ENCODE measurements at regions not wholly inside any gene's neighbourhood (a gene's known extent, or its start where the extent isn't known, plus 50 kb on each side); places are given as distances from the start of the nearest gene placed in this dataset.

- Mint-ChIP-seq H3K27ac (ENCODE audit: unreplicated experiment) (no peak overlapping the region), H3K36me3 (ENCODE audit: unreplicated experiment) (no peaks in the 10 kb centered on the region), H3K9me3 (ENCODE audit: unreplicated experiment) (no peaks in the 10 kb centered on the region), H3K27me3 (ENCODE audit: unreplicated experiment) (no peaks in the 10 kb centered on the region), H3K4me3 (ENCODE audit: unreplicated experiment) (no peak overlapping the region), H3K4me1 (ENCODE audit: low read depth, unreplicated experiment) (no peaks in the 10 kb centered on the region)
- no peak for TF ChIP-seq CTCF (IDR thresholded peaks at IDR 0.05; ENCODE audit: partially characterized antibody, unreplicated experiment)
- no peak for DNase-seq
These were observed 472.2 kb downstream of the MCTP2 start for GRCh38 chr15:94703596-94703995.

GRCh38 chr15:94704421-94704820, 473.1 kb downstream of the MCTP2 start:
- Mint-ChIP-seq H3K9me3 (ENCODE audit: unreplicated experiment) (no peaks in the 10 kb centered on the region), H3K27ac (ENCODE audit: unreplicated experiment) (no peak overlapping the region), H3K36me3 (ENCODE audit: unreplicated experiment) (no peaks in the 10 kb centered on the region), H3K4me3 (ENCODE audit: unreplicated experiment) (no peak overlapping the region), H3K4me1 (ENCODE audit: low read depth, unreplicated experiment) (no peaks in the 10 kb centered on the region), H3K27me3 (ENCODE audit: unreplicated experiment) (no peaks in the 10 kb centered on the region)
- no peak for DNase-seq
- no peak for TF ChIP-seq CTCF (IDR thresholded peaks at IDR 0.05; ENCODE audit: partially characterized antibody, unreplicated experiment)

- Mint-ChIP-seq H3K27me3 (ENCODE audit: unreplicated experiment) (no peaks in the 10 kb centered on the region), H3K4me1 (ENCODE audit: low read depth, unreplicated experiment) (no peaks in the 10 kb centered on the region), H3K9me3 (ENCODE audit: unreplicated experiment) (no peaks in the 10 kb centered on the region), H3K27ac (ENCODE audit: unreplicated experiment) (no peak overlapping the region), H3K4me3 (ENCODE audit: unreplicated experiment) (no peak overlapping the region), H3K36me3 (ENCODE audit: unreplicated experiment) (no peaks in the 10 kb centered on the region)
- TF ChIP-seq CTCF (IDR thresholded peaks at IDR 0.05; ENCODE audit: partially characterized antibody, unreplicated experiment) = no peak
- DNase-seq = no peak
These were observed 473.6 kb downstream of the MCTP2 start for GRCh38 chr15:94704946-94705345.

- Mint-ChIP-seq H3K27ac (ENCODE audit: unreplicated experiment) (no peak overlapping the region), H3K4me3 (ENCODE audit: unreplicated experiment) (no peak overlapping the region), H3K4me1 (ENCODE audit: low read depth, unreplicated experiment) (no peaks in the 10 kb centered on the region), H3K9me3 (ENCODE audit: unreplicated experiment) (no peaks in the 10 kb centered on the region), H3K27me3 (ENCODE audit: unreplicated experiment) (no peaks in the 10 kb centered on the region), H3K36me3 (ENCODE audit: unreplicated experiment) (no peaks in the 10 kb centered on the region)
- TF ChIP-seq CTCF (IDR thresholded peaks at IDR 0.05; ENCODE audit: partially characterized antibody, unreplicated experiment) = no peak
- no peak for DNase-seq
These were observed 478.0 kb downstream of the MCTP2 start for GRCh38 chr15:94709319-94709718.

GRCh38 chr15:94722024-94722636, 490.8 kb downstream of the MCTP2 start:
- DNase-seq = no peak
- no peak for TF ChIP-seq CTCF (IDR thresholded peaks at IDR 0.05; ENCODE audit: partially characterized antibody, unreplicated experiment)
- H3K4me3 Mint-ChIP-seq (ENCODE audit: unreplicated experiment) = no peak overlapping the region
- peaks cover 11% of the 10 kb centered on the region for H3K4me1 Mint-ChIP-seq (ENCODE audit: low read depth, unreplicated experiment)
- H3K9me3 Mint-ChIP-seq (ENCODE audit: unreplicated experiment) = no peaks in the 10 kb centered on the region
- no peaks in the 10 kb centered on the region for H3K36me3 Mint-ChIP-seq (ENCODE audit: unreplicated experiment)
- no peaks in the 10 kb centered on the region for H3K27me3 Mint-ChIP-seq (ENCODE audit: unreplicated experiment)
- no peak overlapping the region for H3K27ac Mint-ChIP-seq (ENCODE audit: unreplicated experiment)

Measured in glutamatergic neuron (in vitro differentiated cells).